Fibroblast of lung (primary cell): ENCODE measurements at regions not wholly inside any gene's neighbourhood (a gene's known extent, or its start where the extent isn't known, plus 50 kb on each side); places are given as distances from the start of the nearest gene placed in this dataset.

Source experiments
- CTCF ChIP-seq, 2 donors: IDR thresholded peaks in 1 of 2; conservative IDR thresholded peaks in 1 of 2; 1 replicate in 1 of 2; 2 replicates in 1 of 2; pipeline ENCODE4 v1.5.1; 2011 to 2012; ENCODE audit warnings: low read length in 2 of 2, control low read depth in 1 of 2, inconsistent platforms in 1 of 2, low read depth in 1 of 2, mild to moderate bottlenecking in 1 of 2
- EZH2 ChIP-seq: IDR thresholded peaks from 2 replicates; pipeline ENCODE4 v1.5.1; 2012; ENCODE audit warnings: low read length, control low read depth, mild to moderate bottlenecking; ENCODE audit errors: missing control alignments

- TF ChIP-seq EZH2 (no peak), CTCF (conservative IDR thresholded peaks at IDR 0.05 in 1 of 2, IDR thresholded peaks at IDR 0.05 in 1 of 2; ENCODE audit: low read depth in 1 of 2, low read length in 2 of 2) (no peak)
These were observed 74.5 kb upstream of the PDE1C start for GRCh38 chr7:32144676-32145075.
